SK-N-SH treated with all-trans-retinoic acid at 6 μM for 48 hours (cell line): ENCODE measurements at regions not wholly inside any gene's neighbourhood (a gene's known extent, or its start where the extent isn't known, plus 50 kb on each side); places are given as distances from the start of the nearest gene placed in this dataset.

Experiments
- PATZ1 ChIP-seq: fragments of 250-450 bp; sonication (Bioruptor Pico); IDR thresholded peaks from 2 replicates; pipeline ENCODE4 v1.8.0; 2020; ENCODE audit warnings: mild to moderate bottlenecking, moderate library complexity, borderline replicate concordance
- ZNF565 ChIP-seq: fragments of 450-650 bp; formaldehyde crosslinking; conservative IDR thresholded peaks from 2 replicates; pipeline ENCODE4 v1.5.0; 2020; ENCODE audit warnings: low read depth, mild to moderate bottlenecking, moderate library complexity
- ZNF8 ChIP-seq: fragments of 450-650 bp; formaldehyde crosslinking; IDR thresholded peaks from 2 replicates; pipeline ENCODE4 v1.5.0; 2020; ENCODE audit warnings: mild to moderate bottlenecking, moderate library complexity

GRCh38 chr21:16625491-16625890, 887.4 kb upstream of the CXADR start:
- TF ChIP-seq ZNF8 (CRISPR knock-in tag), result no peak
- no peak for TF ChIP-seq ZNF565 (CRISPR knock-in tag)
- no peak for TF ChIP-seq PATZ1 (CRISPR knock-in tag)
